ENCODE measurements at regions not wholly inside any gene's neighbourhood (a gene's known extent, or its start where the extent isn't known, plus 50 kb on each side); places are given as distances from the start of the nearest gene placed in this dataset.
A peak's percentile ranks its signal among the peaks of the same experiment; 100 is the strongest.

- no peak for TF ChIP-seq TAF1 (IDR thresholded peaks at IDR 0.05; ENCODE audit: borderline replicate concordance, insufficient read depth, low read length)
- no peak for TF ChIP-seq SIN3A (IDR thresholded peaks at IDR 0.05; ENCODE audit: borderline replicate concordance, insufficient read depth, low read length)
- TF ChIP-seq REST (IDR thresholded peaks at IDR 0.05; ENCODE audit: insufficient read depth in 1 of 2, low read depth in 2 of 2, low read length in 2 of 2) = peak in 1 of 2 experiments; percentile 67; a peak in 1 of 4 replicates
- no peak for TF ChIP-seq POLR2AphosphoS5 (IDR thresholded peaks at IDR 0.05; ENCODE audit: low read depth, low read length)
- no peak for TF ChIP-seq FOXP2 (optimal IDR thresholded peaks at IDR 0.05; ENCODE audit: borderline replicate concordance, extremely low read depth, extremely low read length, insufficient read depth)
Measured at GRCh38 chr4:24688453-24688852, 104.1 kb upstream of the DHX15 start.

Data from PFSK-1 (cell line).